Upper lobe of left lung (tissue), 6 donors: ENCODE measurements at regions not wholly inside any gene's neighbourhood (a gene's known extent, or its start where the extent isn't known, plus 50 kb on each side); places are given as distances from the start of the nearest gene placed in this dataset.
"Not testable (repeated sequence)": the region's sequence is repeated elsewhere in the genome, so short reads cannot be mapped to it uniquely, and the experiment has no call there.

Experiments used
- ATAC-seq, 2 donors: fragments of 200-7000 bp; cut with Tn5 transposase; one replicate each; pipeline ENCODE4 v1.9.1; 2022; ENCODE audit warnings: mild to moderate bottlenecking in 2 of 2, moderate library complexity in 2 of 2; ENCODE audit not compliant: low FRiP score in 2 of 2
- DNase-seq, 2 donors: peaks; one replicate each; pipeline ENCODE4 v3.0.0-alpha.2; 2019 to 2020
- H3K27ac ChIP-seq, 4 donors: fragments of 200-600 bp; sonication (generic); one replicate each; pipeline ENCODE4 v1.5.1; 2016 to 2019
- H3K27me3 ChIP-seq, 4 donors: fragments of 200-600 bp; sonication (generic); one replicate each; pipeline ENCODE4 v1.5.1; 2017 to 2019
- H3K36me3 ChIP-seq, 4 donors: fragments of 200-600 bp; sonication (generic); one replicate each; pipeline ENCODE4 v1.5.1; 2016 to 2019
- H3K4me1 ChIP-seq, 4 donors: fragments of 200-600 bp; sonication (generic); one replicate each; pipeline ENCODE4 v1.5.1; 2018 to 2019
- H3K4me3 ChIP-seq, 4 donors: fragments of 200-600 bp; sonication (generic); one replicate each; pipeline ENCODE4 v1.5.1; 2017 to 2019; ENCODE audit warnings: mild to moderate bottlenecking in 2 of 4, moderate library complexity in 1 of 4
- H3K9me3 ChIP-seq, 4 donors: fragments of 200-600 bp; sonication (generic); one replicate each; pipeline ENCODE4 v1.5.1; 2018 to 2019
- CTCF ChIP-seq, 6 experiments: fragments of 450-650 bp in 4 of 6; fragments of 200-600 bp in 2 of 6; sonication (generic) in 2 of 6; IDR thresholded peaks; one replicate each; pipeline ENCODE4 v1.5.1; 2016 to 2019; ENCODE audit warnings: antibody characterized with exemption in 6 of 6
- EP300 ChIP-seq, 4 donors: sonication (generic); formaldehyde crosslinking; IDR thresholded peaks; one replicate each; pipeline ENCODE4 v1.5.1; 2017; ENCODE audit warnings: antibody characterized with exemption in 4 of 4, control low read depth in 2 of 4
- POLR2A ChIP-seq, 4 donors: fragments of 450-650 bp; IDR thresholded peaks; one replicate each; pipeline ENCODE4 v1.5.1; 2016 to 2017; ENCODE audit warnings: antibody characterized with exemption in 4 of 4, mild to moderate bottlenecking in 2 of 4
- POLR2AphosphoS5 ChIP-seq, 2 donors: sonication (generic); formaldehyde crosslinking; IDR thresholded peaks; one replicate each; pipeline ENCODE4 v1.5.1; 2017; ENCODE audit warnings: antibody characterized with exemption in 2 of 2
- WGBS, 2 donors: methylation state at CpG; one replicate each; pipeline ENCODE4 v1.1.5; 2017 to 2018; 5-methylcytosine and 5-hydroxymethylcytosine counted together
- donor health status: DM: no; HTN: no; CAD: no; lungs with moderate emphysema.
- donor health status: DM: no; HTN: yes; CAD: no; lungs with severe emphysema.

GRCh38 chr19:23557381-23557780, 129.6 kb downstream of the ZNF675 start:
- no peak for TF ChIP-seq CTCF (IDR thresholded peaks at IDR 0.05)
- no peak for TF ChIP-seq EP300 (IDR thresholded peaks at IDR 0.05)
- TF ChIP-seq POLR2AphosphoS5 (IDR thresholded peaks at IDR 0.05): no peak
- no peak for TF ChIP-seq POLR2A (IDR thresholded peaks at IDR 0.05)
- ATAC-seq (no peak), DNase-seq (no peak)
- H3K9me3 ChIP-seq: peaks cover 0 to 14% (median 0%) of the 10 kb centered on the region in 4 donors
- no peak overlapping the region for H3K27ac ChIP-seq
- WGBS, 2 donors: 76 to 85% methylated on average over 5 of the region's 5 CpGs
- H3K4me1 ChIP-seq: no peaks in the 10 kb centered on the region
- H3K36me3 ChIP-seq: no peaks in the 10 kb centered on the region
- no peak overlapping the region for H3K4me3 ChIP-seq
- no peaks in the 10 kb centered on the region for H3K27me3 ChIP-seq

- DNase-seq: no peak
- no peak for ATAC-seq
- Histone ChIP-seq H3K4me3 (no peak overlapping the region), H3K27me3 (no peaks in the 10 kb centered on the region), H3K9me3 (peaks cover 0 to 3% (median 0%) of the 10 kb centered on the region in 4 donors), H3K27ac (no peak overlapping the region), H3K4me1 (no peaks in the 10 kb centered on the region), H3K36me3 (no peaks in the 10 kb centered on the region)
- no peak for TF ChIP-seq CTCF (IDR thresholded peaks at IDR 0.05)
- TF ChIP-seq POLR2A (IDR thresholded peaks at IDR 0.05): no peak
- no peak for TF ChIP-seq POLR2AphosphoS5 (IDR thresholded peaks at IDR 0.05)
- no peak for TF ChIP-seq EP300 (IDR thresholded peaks at IDR 0.05)
- 70 to 89% methylated on average over 1 of the region's 1 CpG for WGBS, 2 donors
These were observed 132.5 kb downstream of the ZNF675 start for GRCh38 chr19:23554548-23554947.

- ATAC-seq, H3K27ac ChIP-seq, H3K9me3 ChIP-seq: not testable (repeated sequence)
These were observed 136.9 kb downstream of the ZNF675 start for GRCh38 chr19:23550102-23550501.

GRCh38 chr19:23547816-23548430, 139.1 kb downstream of the ZNF675 start:
- Histone ChIP-seq H3K4me1 (no peaks in the 10 kb centered on the region), H3K4me3 (no peak overlapping the region), H3K27me3 (no peaks in the 10 kb centered on the region), H3K9me3 (peaks cover 0 to 8% (median 0%) of the 10 kb centered on the region in 4 donors), H3K36me3 (no peaks in the 10 kb centered on the region), H3K27ac (no peak overlapping the region)
- ATAC-seq: no peak
- no peak for DNase-seq
- TF ChIP-seq CTCF (IDR thresholded peaks at IDR 0.05) (no peak), POLR2A (IDR thresholded peaks at IDR 0.05) (no peak), EP300 (IDR thresholded peaks at IDR 0.05) (no peak), POLR2AphosphoS5 (IDR thresholded peaks at IDR 0.05) (no peak)
- WGBS, 2 donors: 85 to 87% methylated on average over 11 of the region's 11 CpGs

More at GRCh38 chr19:23550102-23550501, 136.9 kb downstream of the ZNF675 start:
- H3K4me1 ChIP-seq, H3K36me3 ChIP-seq, H3K27me3 ChIP-seq, H3K4me3 ChIP-seq, DNase-seq: not testable (repeated sequence)
- WGBS, 2 donors: 83 to 86% methylated on average over 2 of the region's 2 CpGs

- no peak overlapping the region for H3K27ac ChIP-seq
- no peak overlapping the region for H3K4me3 ChIP-seq
- TF ChIP-seq POLR2AphosphoS5 (IDR thresholded peaks at IDR 0.05) (no peak), POLR2A (IDR thresholded peaks at IDR 0.05) (no peak), EP300 (IDR thresholded peaks at IDR 0.05) (no peak), CTCF (IDR thresholded peaks at IDR 0.05) (no peak)
- ATAC-seq: no peak
- no peak for DNase-seq
- no peaks in the 10 kb centered on the region for H3K27me3 ChIP-seq
- peaks cover 0 to 8% (median 0%) of the 10 kb centered on the region in 4 donors for H3K9me3 ChIP-seq
- 87 to 90% methylated on average over 3 of the region's 3 CpGs for WGBS, 2 donors
- no peaks in the 10 kb centered on the region for H3K4me1 ChIP-seq
- H3K36me3 ChIP-seq: no peaks in the 10 kb centered on the region
These were observed 139.9 kb downstream of the ZNF675 start for GRCh38 chr19:23547156-23547555.
